Uterus (tissue), 3 donors: ENCODE measurements at regions not wholly inside any gene's neighbourhood (a gene's known extent, or its start where the extent isn't known, plus 50 kb on each side); places are given as distances from the start of the nearest gene placed in this dataset.

Source experiments
- DNase-seq, 2 donors: peaks; one replicate each; pipeline ENCODE4 v3.0.0-alpha.2; 2019 to 2020
- H3K27ac ChIP-seq, 2 donors: fragments of 200-600 bp; sonication (generic); 1 replicate in 1 of 2; 2 replicates in 1 of 2; pipeline ENCODE4 v1.5.1; 2016 to 2018
- H3K27me3 ChIP-seq, 2 donors: fragments of 200-600 bp; sonication (generic); one replicate each; pipeline ENCODE4 v1.5.1; 2018 to 2019; ENCODE audit warnings: control low read depth in 1 of 2
- H3K36me3 ChIP-seq, 2 donors: fragments of 200-600 bp; sonication (generic); one replicate each; pipeline ENCODE4 v1.5.1; 2019; ENCODE audit warnings: control low read depth in 1 of 2
- H3K4me1 ChIP-seq, 2 donors: fragments of 200-600 bp; sonication (generic); one replicate each; pipeline ENCODE4 v1.5.1; 2018 to 2019; ENCODE audit warnings: control low read depth in 1 of 2
- H3K4me3 ChIP-seq, 2 donors: fragments of 200-600 bp; sonication (generic); 1 replicate in 1 of 2; 2 replicates in 1 of 2; pipeline ENCODE4 v1.5.1; 2018 to 2019; ENCODE audit warnings: mild to moderate bottlenecking in 1 of 2
- H3K9me3 ChIP-seq, 2 donors: fragments of 200-600 bp; sonication (generic); one replicate each; pipeline ENCODE4 v1.5.1; 2019; ENCODE audit warnings: control low read depth in 1 of 2
- POLR2A ChIP-seq, 2 donors: fragments of 450-650 bp; IDR thresholded peaks; one replicate each; pipeline ENCODE4 v1.6.1; 2016; ENCODE audit warnings: antibody characterized with exemption in 2 of 2, mild to moderate bottlenecking in 1 of 2, moderate library complexity in 1 of 2
- intact Hi-C: fragments of 100-400 bp; cut with DNase I; formaldehyde crosslinking; loops from one replicate; pipeline ENCODE4 v1.15.1; 2023; ENCODE audit warnings: low total_unique reads
- TF ChIP-seq, protein P1 (sequence below), 4 experiments: fragments of 200-600 bp in 2 of 4; fragments of 450-650 bp in 2 of 4; sonication (generic) in 2 of 4; IDR thresholded peaks; one replicate each; pipeline ENCODE4 v1.5.1; 2016 to 2019; ENCODE audit warnings: antibody characterized with exemption in 4 of 4, mild to moderate bottlenecking in 2 of 4, moderate library complexity in 1 of 4
- donor health status: DM: yes; HTN: yes; CAD: no.

DNA sequence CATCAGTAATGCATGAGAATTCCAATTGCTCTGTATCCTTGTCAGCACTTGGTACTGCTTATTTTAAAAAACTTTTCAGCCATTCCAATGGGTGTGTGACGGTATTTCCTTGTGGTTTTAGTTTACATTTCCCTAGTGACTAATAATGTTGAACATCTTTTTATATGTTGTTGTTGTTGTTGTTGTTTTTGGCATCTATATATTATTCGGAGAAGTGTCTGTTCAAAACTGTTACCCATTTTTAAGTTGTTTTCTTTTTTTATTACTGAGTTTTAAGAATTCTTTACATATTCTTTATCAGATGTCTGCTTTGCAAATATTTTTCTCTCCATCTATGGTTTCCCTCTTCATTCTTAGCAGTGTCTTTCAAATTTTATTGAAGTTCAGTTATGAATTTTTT is 231.1 kb upstream of the POU3F1 start:
- intact Hi-C loops, result no loop called here

GRCh38 chr1:38275960-38276359 is 229.4 kb upstream of the POU3F1 start:
- intact Hi-C loops, result no loop called here
- no peak for DNase-seq
- Histone ChIP-seq H3K4me1 (no peaks in the 10 kb centered on the region), H3K4me3 (no peak overlapping the region), H3K27ac (no peak overlapping the region), H3K9me3 (peaks cover 0 to 7% of the 10 kb centered on the region in 2 donors), H3K36me3 (no peaks in the 10 kb centered on the region), H3K27me3 (no peaks in the 10 kb centered on the region)
- TF ChIP-seq, protein P1, sequence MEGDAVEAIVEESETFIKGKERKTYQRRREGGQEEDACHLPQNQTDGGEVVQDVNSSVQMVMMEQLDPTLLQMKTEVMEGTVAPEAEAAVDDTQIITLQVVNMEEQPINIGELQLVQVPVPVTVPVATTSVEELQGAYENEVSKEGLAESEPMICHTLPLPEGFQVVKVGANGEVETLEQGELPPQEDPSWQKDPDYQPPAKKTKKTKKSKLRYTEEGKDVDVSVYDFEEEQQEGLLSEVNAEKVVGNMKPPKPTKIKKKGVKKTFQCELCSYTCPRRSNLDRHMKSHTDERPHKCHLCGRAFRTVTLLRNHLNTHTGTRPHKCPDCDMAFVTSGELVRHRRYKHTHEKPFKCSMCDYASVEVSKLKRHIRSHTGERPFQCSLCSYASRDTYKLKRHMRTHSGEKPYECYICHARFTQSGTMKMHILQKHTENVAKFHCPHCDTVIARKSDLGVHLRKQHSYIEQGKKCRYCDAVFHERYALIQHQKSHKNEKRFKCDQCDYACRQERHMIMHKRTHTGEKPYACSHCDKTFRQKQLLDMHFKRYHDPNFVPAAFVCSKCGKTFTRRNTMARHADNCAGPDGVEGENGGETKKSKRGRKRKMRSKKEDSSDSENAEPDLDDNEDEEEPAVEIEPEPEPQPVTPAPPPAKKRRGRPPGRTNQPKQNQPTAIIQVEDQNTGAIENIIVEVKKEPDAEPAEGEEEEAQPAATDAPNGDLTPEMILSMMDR (IDR thresholded peaks at IDR 0.05), result no peak
- TF ChIP-seq POLR2A (IDR thresholded peaks at IDR 0.05), result no peak

More for the DNA sequence above, 231.1 kb upstream of the POU3F1 start:
- Histone ChIP-seq H3K36me3 (no peaks in the 10 kb centered on the region), H3K27ac (no peak overlapping the region), H3K27me3 (no peaks in the 10 kb centered on the region), H3K4me3 (no peak overlapping the region), H3K9me3 (peaks cover 0 to 7% of the 10 kb centered on the region in 2 donors), H3K4me1 (no peaks in the 10 kb centered on the region)
- TF ChIP-seq POLR2A (IDR thresholded peaks at IDR 0.05), result no peak
- TF ChIP-seq, protein P1 (IDR thresholded peaks at IDR 0.05), result no peak
- DNase-seq, result no peak

GRCh38 chr1:38274974-38275373 is 228.4 kb upstream of the POU3F1 start:
- TF ChIP-seq, protein P1 (IDR thresholded peaks at IDR 0.05), result no peak
- no peak for TF ChIP-seq POLR2A (IDR thresholded peaks at IDR 0.05)
- Histone ChIP-seq H3K4me1 (no peaks in the 10 kb centered on the region), H3K36me3 (no peaks in the 10 kb centered on the region), H3K9me3 (peaks cover 0 to 7% of the 10 kb centered on the region in 2 donors), H3K27me3 (no peaks in the 10 kb centered on the region), H3K4me3 (no peak overlapping the region), H3K27ac (no peak overlapping the region)
- DNase-seq, result no peak
- intact Hi-C loops, result no loop called here

- no peaks in the 10 kb centered on the region for H3K4me1 ChIP-seq
- H3K27ac ChIP-seq, result no peak overlapping the region
- peaks cover 0 to 4% of the 10 kb centered on the region in 2 donors for H3K9me3 ChIP-seq
- H3K4me3 ChIP-seq, result no peak overlapping the region
- TF ChIP-seq, protein P1 (IDR thresholded peaks at IDR 0.05), result no peak
- no peak for TF ChIP-seq POLR2A (IDR thresholded peaks at IDR 0.05)
- no peaks in the 10 kb centered on the region for H3K36me3 ChIP-seq
- DNase-seq, result no peak
- intact Hi-C loops, result no loop called here
- no peaks in the 10 kb centered on the region for H3K27me3 ChIP-seq
Observed at GRCh38 chr1:38273196-38273804, 226.7 kb upstream of the POU3F1 start.

GRCh38 chr1:38272515-38272914 is 225.9 kb upstream of the POU3F1 start:
- Histone ChIP-seq H3K27me3 (no peaks in the 10 kb centered on the region), H3K4me1 (no peaks in the 10 kb centered on the region), H3K9me3 (no peaks in the 10 kb centered on the region), H3K4me3 (no peak overlapping the region), H3K27ac (no peak overlapping the region), H3K36me3 (no peaks in the 10 kb centered on the region)
- intact Hi-C loops, result no loop called here
- no peak for TF ChIP-seq POLR2A (IDR thresholded peaks at IDR 0.05)
- TF ChIP-seq, protein P1 (IDR thresholded peaks at IDR 0.05), result no peak
- DNase-seq, result no peak
